ENCODE measurements at regions not wholly inside any gene's neighbourhood (a gene's known extent, or its start where the extent isn't known, plus 50 kb on each side); places are given as distances from the start of the nearest gene placed in this dataset.
"Not testable (repeated sequence)": the region's sequence is repeated elsewhere in the genome, so short reads cannot be mapped to it uniquely, and the experiment has no call there.

DNA sequence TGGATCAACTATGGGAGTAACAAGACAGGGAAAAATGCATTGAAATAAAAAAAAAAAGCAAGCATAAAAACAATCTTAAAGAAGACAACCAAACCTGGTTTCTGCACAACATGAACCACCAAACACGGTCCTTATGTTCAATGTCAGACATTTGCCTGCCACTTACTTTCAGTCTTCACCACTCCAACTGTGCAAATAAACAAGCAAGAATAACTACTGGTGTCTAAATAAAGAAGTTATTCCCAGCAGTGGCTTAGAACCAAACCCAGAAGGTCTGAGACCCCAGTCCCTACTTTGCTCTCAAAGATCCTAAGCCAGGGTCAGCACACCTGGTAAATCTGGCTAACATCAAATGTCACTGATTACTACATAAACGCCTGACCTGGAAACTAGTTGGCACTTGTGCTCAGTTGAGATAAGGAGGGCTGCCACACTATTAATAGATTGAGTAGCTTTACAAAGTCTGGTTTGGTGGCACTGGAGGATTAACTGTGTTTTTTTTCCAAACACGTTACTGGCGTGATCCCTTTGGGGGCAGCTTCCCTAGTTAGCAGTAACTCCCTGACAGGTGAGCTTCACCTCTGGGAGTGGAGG lies 62.7 kb upstream of the ABLIM1 start:
- DNase-seq (ENCODE audit: low spot score), result no peak
- ChIA-PET CTCF (no interaction called here), POLR2A (ENCODE audit: low non-redundant PET) (no interaction called here)
- TF ChIP-seq, protein P1, sequence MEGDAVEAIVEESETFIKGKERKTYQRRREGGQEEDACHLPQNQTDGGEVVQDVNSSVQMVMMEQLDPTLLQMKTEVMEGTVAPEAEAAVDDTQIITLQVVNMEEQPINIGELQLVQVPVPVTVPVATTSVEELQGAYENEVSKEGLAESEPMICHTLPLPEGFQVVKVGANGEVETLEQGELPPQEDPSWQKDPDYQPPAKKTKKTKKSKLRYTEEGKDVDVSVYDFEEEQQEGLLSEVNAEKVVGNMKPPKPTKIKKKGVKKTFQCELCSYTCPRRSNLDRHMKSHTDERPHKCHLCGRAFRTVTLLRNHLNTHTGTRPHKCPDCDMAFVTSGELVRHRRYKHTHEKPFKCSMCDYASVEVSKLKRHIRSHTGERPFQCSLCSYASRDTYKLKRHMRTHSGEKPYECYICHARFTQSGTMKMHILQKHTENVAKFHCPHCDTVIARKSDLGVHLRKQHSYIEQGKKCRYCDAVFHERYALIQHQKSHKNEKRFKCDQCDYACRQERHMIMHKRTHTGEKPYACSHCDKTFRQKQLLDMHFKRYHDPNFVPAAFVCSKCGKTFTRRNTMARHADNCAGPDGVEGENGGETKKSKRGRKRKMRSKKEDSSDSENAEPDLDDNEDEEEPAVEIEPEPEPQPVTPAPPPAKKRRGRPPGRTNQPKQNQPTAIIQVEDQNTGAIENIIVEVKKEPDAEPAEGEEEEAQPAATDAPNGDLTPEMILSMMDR (conservative IDR thresholded peaks at IDR 0.05; ENCODE audit: low read depth), result no peak
- no peak overlapping the region for H3K27ac ChIP-seq

DNA sequence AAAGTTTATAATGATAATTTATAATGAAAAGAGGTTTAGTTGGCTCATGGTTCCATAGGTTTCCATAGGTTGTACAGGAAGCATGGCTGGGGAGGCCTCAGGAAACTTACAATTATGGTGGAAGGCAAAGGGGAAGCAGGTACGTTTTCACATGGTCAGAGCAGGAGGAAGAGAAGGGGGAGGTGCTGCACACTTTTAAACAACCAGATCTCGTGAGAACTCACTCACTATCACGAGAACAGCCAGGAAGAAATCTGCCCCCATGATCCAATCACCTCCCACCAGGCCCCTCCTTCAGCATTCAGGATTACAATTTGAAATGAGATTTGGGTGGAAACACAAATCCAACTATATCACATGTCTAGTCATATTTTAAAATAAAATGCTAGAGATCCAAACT lies 64.1 kb upstream of the ABLIM1 start:
- H3K27ac ChIP-seq; DNase-seq (ENCODE audit: low spot score); POLR2A ChIA-PET (ENCODE audit: low non-redundant PET); CTCF ChIA-PET: not testable (repeated sequence)

DNA sequence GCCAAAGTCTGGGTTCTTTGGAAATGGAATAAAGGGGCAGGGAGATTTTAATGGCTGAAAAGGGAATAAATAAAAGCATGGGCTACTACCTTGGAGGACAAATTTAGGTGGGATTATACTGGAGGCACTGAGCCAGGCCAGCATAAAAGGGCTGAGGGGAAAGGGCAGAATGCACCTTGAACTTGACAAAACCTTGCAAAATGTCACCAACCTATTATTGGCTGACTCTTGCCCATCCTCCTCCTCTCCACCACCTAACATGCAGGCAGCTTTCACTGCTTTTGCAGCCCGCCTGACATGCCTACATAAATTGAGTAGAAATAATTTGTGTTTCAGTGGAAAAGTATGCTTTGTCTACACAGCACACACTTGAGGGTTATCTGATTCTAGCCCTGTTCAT lies 65.3 kb upstream of the ABLIM1 start:
- DNase-seq (ENCODE audit: low spot score), result no peak
- TF ChIP-seq, protein P1 (conservative IDR thresholded peaks at IDR 0.05; ENCODE audit: low read depth), result no peak
- ChIA-PET CTCF (interaction anchor here (0.6 kb wide), 1 partner anchor 38 kb away, joined by 3 read pairs; no protein-coding TSS in a partner anchor), POLR2A (ENCODE audit: low non-redundant PET) (no interaction called here)
- H3K27ac ChIP-seq, result no peak overlapping the region

DNA sequence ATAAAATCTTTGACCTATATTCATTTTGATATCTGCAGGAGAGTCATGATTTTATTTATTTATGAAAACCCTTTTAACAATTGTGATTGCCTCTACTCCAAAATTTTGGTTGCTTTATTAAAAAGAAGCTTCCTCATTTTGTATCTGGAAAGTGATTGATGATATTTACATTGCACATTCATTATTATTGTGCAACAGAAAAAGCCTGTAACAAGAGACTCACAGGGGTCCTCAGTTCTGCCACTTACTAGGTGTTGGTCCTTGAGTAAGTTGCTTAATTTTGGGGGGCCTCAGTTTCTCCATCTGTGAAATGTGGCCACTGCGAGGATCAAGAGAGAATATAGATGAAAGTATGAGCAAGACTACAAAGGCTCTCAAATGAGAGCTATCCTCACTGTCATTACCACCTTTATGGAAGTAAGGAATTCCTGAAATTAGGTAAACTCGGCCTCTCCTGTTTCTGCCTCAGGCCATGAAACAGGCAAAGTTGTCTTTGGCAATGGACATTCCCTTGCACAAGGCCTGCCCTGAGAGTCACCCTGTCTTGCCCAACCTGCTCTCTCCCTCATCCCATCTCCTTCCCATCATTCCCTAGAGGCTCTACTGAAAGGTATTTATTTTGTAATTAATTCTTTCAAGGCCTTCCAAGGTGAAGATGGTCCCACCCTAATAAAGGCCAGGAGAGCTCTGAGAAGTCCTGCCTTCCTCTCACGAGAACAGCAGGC lies 66.1 kb upstream of the ABLIM1 start:
- ChIA-PET CTCF (interaction anchor here (0.6 kb wide), 1 partner anchor 238 kb away, joined by 4 read pairs; no protein-coding TSS in a partner anchor), POLR2A (ENCODE audit: low non-redundant PET) (no interaction called here)
- DNase-seq (ENCODE audit: low spot score), result peak; percentile 74
- TF ChIP-seq, protein P1 (conservative IDR thresholded peaks at IDR 0.05; ENCODE audit: low read depth), result no peak
- H3K27ac ChIP-seq, result peak overlapping the region; percentile 29; the same call in 1 of the 2 replicates

DNA sequence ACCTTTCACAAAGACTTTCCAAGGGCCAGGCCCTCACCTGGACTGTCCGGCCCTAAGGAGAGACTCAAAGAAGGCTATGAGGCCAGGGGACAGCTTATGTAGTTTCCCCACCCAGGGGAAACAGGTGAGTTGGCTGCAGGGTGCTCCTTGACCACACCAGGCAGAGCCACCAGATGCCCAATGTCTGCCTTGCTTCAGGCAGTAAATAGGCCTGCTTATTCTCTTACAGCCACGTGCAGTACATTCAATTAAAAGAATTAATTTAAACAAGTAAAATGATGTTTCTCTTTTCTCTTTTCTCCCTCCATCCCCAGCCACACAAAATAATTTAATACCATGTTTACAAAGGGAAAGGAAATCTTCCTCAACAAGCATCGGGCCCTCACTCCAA lies 66.6 kb upstream of the ABLIM1 start:
- peak overlapping the region; percentile 29; the same call in 1 of the 2 replicates for H3K27ac ChIP-seq
- ChIA-PET POLR2A (ENCODE audit: low non-redundant PET) (no interaction called here), CTCF (interaction anchor here (0.6 kb wide), 2 partner anchors 16 to 239 kb away, joined by 3 to 4 read pairs; no protein-coding TSS in a partner anchor)
- DNase-seq (ENCODE audit: low spot score), result no peak
- TF ChIP-seq, protein P1 (conservative IDR thresholded peaks at IDR 0.05; ENCODE audit: low read depth), result no peak

DNA sequence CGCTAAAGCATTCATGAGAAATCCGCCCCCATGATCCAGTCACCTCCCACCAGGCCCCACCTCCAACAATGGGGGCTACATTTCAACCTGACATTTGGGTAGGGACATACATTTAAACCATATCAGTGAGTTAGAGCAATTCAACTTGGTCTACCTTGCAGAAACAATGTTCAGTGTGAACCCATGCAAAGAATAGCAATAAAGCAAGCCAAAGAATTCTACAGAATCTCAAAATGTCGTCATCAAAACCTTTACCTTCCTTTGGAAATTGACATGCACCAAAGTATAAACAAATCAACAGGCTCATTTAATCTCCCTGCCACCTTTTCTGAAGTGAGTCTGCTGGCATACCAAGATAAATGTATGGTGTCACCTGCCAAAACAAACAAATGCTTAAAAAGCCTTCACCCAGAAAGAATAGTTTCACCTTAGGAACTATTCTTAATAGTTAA lies 68.8 kb upstream of the ABLIM1 start:
- TF ChIP-seq, protein P1 (conservative IDR thresholded peaks at IDR 0.05; ENCODE audit: low read depth), result no peak
- H3K27ac ChIP-seq, result no peak overlapping the region
- DNase-seq (ENCODE audit: low spot score), result no peak
- ChIA-PET POLR2A (ENCODE audit: low non-redundant PET) (no interaction called here), CTCF (no interaction called here)

DNA sequence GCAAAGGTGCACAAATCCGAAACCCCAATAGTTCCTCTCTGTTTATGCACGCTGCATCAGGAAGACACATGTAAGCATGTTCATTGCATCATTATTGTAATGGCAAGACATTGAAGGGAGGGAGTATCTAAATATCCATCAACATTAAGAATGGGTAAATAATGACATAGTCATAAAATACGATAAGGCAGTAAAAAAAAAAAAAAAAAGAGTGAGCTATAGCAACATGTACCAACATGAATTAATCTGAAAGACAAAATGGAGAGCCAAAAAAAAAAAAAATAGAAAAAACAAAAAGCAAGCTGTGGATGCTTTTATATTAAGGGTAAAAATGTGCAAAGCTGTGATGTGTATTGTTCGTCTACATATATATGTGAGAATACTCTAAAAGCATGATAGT lies 70.2 kb upstream of the ABLIM1 start:
- TF ChIP-seq, protein P1 (conservative IDR thresholded peaks at IDR 0.05; ENCODE audit: low read depth), result no peak
- ChIA-PET POLR2A (ENCODE audit: low non-redundant PET) (interaction anchor here (0.7 kb wide), 1 partner anchor 30 kb away, joined by 4 read pairs; no protein-coding TSS in a partner anchor), CTCF (interaction anchor here (0.6 kb wide), 1 partner anchor 261 kb away, joined by 3 read pairs; no protein-coding TSS in a partner anchor)
- DNase-seq (ENCODE audit: low spot score), result no peak
- H3K27ac ChIP-seq, result no peak overlapping the region

Data from RWPE1 (cell line).